ENCODE measurements at regions not wholly inside any gene's neighbourhood (a gene's known extent, or its start where the extent isn't known, plus 50 kb on each side); places are given as distances from the start of the nearest gene placed in this dataset.

DNA sequence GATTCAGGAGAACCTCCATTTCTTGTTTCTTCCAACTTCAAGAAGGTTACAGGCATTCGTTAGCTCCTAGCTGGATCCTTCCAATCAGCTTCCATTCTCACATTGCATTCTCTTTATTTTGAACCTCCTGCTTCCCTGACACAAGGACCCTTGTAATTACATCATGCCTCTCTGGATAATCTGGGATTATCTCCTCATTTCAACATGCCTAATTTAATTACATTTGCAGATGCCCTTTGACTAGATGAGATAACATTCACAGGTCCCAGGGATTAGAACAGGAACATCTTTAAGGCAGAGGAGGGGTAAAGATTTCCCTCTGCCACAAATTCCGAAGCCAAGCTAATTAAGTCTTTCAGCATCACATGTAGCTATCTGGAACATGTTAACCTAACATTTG lies 753.8 kb upstream of the PCDH7 start:
- TF ChIP-seq CTCF (IDR thresholded peaks at IDR 0.05) (no peak), POLR2A (IDR thresholded peaks at IDR 0.05) (no peak), POLR2AphosphoS5 (IDR thresholded peaks at IDR 0.05) (no peak), EP300 (IDR thresholded peaks at IDR 0.05) (no peak)
